ENCODE measurements at regions not wholly inside any gene's neighbourhood (a gene's known extent, or its start where the extent isn't known, plus 50 kb on each side); places are given as distances from the start of the nearest gene placed in this dataset.

GRCh38 chr21:27248814-27249213, 281.9 kb upstream of the ADAMTS5 start:
- no peak for TF ChIP-seq CTCF (IDR thresholded peaks at IDR 0.05)
- TF ChIP-seq POLR2A (IDR thresholded peaks at IDR 0.05), result no peak
- TF ChIP-seq POLR2AphosphoS5 (IDR thresholded peaks at IDR 0.05), result no peak

Data from transverse colon (tissue), 4 donors.